Ishikawa (cell line): ENCODE measurements at regions not wholly inside any gene's neighbourhood (a gene's known extent, or its start where the extent isn't known, plus 50 kb on each side); places are given as distances from the start of the nearest gene placed in this dataset.

Source experiments
- CEBPB ChIP-seq: IDR thresholded peaks from 2 replicates; pipeline ENCODE4 v1.6.1; 2012
- CREB1 ChIP-seq: IDR thresholded peaks from 2 replicates; pipeline ENCODE4 v1.6.1; 2012; ENCODE audit warnings: low read depth
- EGR1 ChIP-seq: IDR thresholded peaks from 2 replicates; pipeline ENCODE4 v1.6.1; 2012
- EP300 ChIP-seq: IDR thresholded peaks from 2 replicates; pipeline ENCODE4 v1.6.1; 2012; ENCODE audit warnings: borderline replicate concordance
- FOXM1 ChIP-seq: IDR thresholded peaks from 2 replicates; pipeline ENCODE4 v1.6.1; 2012; ENCODE audit warnings: low read depth, borderline replicate concordance
- MAX ChIP-seq: IDR thresholded peaks from 2 replicates; pipeline ENCODE4 v1.6.1; 2012
- NFIC ChIP-seq: IDR thresholded peaks from 2 replicates; pipeline ENCODE4 v1.6.1; 2012
- RAD21 ChIP-seq: IDR thresholded peaks from 2 replicates; pipeline ENCODE4 v1.6.1; 2012; ENCODE audit warnings: low read depth
- REST ChIP-seq: IDR thresholded peaks from 2 replicates; pipeline ENCODE4 v1.6.1; 2012; ENCODE audit warnings: low read depth, mild to moderate bottlenecking
- TAF1 ChIP-seq: IDR thresholded peaks from 2 replicates; pipeline ENCODE4 v1.6.1; 2012; ENCODE audit warnings: low read depth, mild to moderate bottlenecking
- TCF12 ChIP-seq: IDR thresholded peaks from 2 replicates; pipeline ENCODE4 v1.6.1; 2012; ENCODE audit warnings: low read depth
- TEAD4 ChIP-seq: IDR thresholded peaks from 2 replicates; pipeline ENCODE4 v1.6.1; 2012
- USF1 ChIP-seq: IDR thresholded peaks from 2 replicates; pipeline ENCODE4 v1.6.1; 2012
- YY1 ChIP-seq: IDR thresholded peaks from 2 replicates; pipeline ENCODE4 v1.6.1; 2012; ENCODE audit warnings: low read depth

- TF ChIP-seq TCF12 (no peak), EGR1 (no peak), CEBPB (no peak), RAD21 (no peak), TAF1 (no peak), USF1 (no peak), NFIC (no peak), YY1 (no peak), REST (no peak), MAX (no peak), CREB1 (no peak), EP300 (no peak), TEAD4 (no peak), FOXM1 (no peak)
Measured at GRCh38 chr2:9694661-9695234, 64.0 kb upstream of the YWHAQ start.
